Heart left ventricle (tissue), 13 donors: ENCODE measurements at regions not wholly inside any gene's neighbourhood (a gene's known extent, or its start where the extent isn't known, plus 50 kb on each side); places are given as distances from the start of the nearest gene placed in this dataset.

ENCODE experiments used
- CTCF ChIP-seq, 12 donors: fragments of 200-600 bp; sonication (generic) in 4 of 12; IDR thresholded peaks; one replicate each; pipeline versions ENCODE4 v1.5.0 to v1.8.0; 2018 to 2022; ENCODE audit warnings: antibody characterized with exemption in 12 of 12, mild to moderate bottlenecking in 5 of 12
- POLR2A ChIP-seq, 2 donors: fragments of 450-650 bp; IDR thresholded peaks; one replicate each; pipeline ENCODE4 v1.6.1; 2017; ENCODE audit warnings: antibody characterized with exemption in 2 of 2, mild to moderate bottlenecking in 2 of 2, moderate library complexity in 2 of 2
- donor health status: ischemic (EF 13 %, LVEDD 7.1; RV severe dilation, severe dysfunction).
- donor health status: DM: no; HTN: yes; CAD: no.
- donor health status: DM: no; HTN: no; CAD: no.
- donor health status: ischemic (EF 25% LVEDD 6.9; RV normal size, moderate dysfunction).
- donor health status: ischemic (EF 25% LVEDD 5.7; RV mildly dilated, moderate dysfunction).
- donor health status: ischemic (EF 35%, LVEDD 5.7; RV mildly dilated, moderate dysfunction).
- donor health status: nonischemic (EF 11% LVEDD 7.7; RV severe dilation, severe dysfunction).
- donor health status: DM: yes; HTN: yes; CAD: no.
- donor health status: PGD.
- donor health status: ischemic (EF 29% LVEDD 5.4; RV normal size, mild dysfunction).
- donor health status: nonischemic (EF 23%, LVEDD 6.1; RV moderate dilation, normal function).

GRCh38 chr10:42948040-42948439, 128.8 kb upstream of the RET start:
- no peak for TF ChIP-seq CTCF (IDR thresholded peaks at IDR 0.05)
- TF ChIP-seq POLR2A (IDR thresholded peaks at IDR 0.05), result no peak
